ENCODE measurements at regions not wholly inside any gene's neighbourhood (a gene's known extent, or its start where the extent isn't known, plus 50 kb on each side); places are given as distances from the start of the nearest gene placed in this dataset.

GRCh38 chr10:26944261-26944882, 83.6 kb upstream of the ABI1 start:
- no peak for TF ChIP-seq REST (IDR thresholded peaks at IDR 0.05; ENCODE audit: insufficient replicate concordance, low read depth)
- no peak for TF ChIP-seq POLR2AphosphoS5 (IDR thresholded peaks at IDR 0.05; ENCODE audit: low read depth)
- no peak for TF ChIP-seq GABPA (IDR thresholded peaks at IDR 0.05; ENCODE audit: low read depth)
- no peak for TF ChIP-seq CTCF (IDR thresholded peaks at IDR 0.05; ENCODE audit: insufficient read depth, low read length)
- no peak for TF ChIP-seq SPI1 (IDR thresholded peaks at IDR 0.05; ENCODE audit: borderline replicate concordance, low read depth)
- DNase-seq (ENCODE audit: low read depth in 1 of 2, low spot score in 1 of 2) = no peak
- H3K4me3 ChIP-seq (replicated peaks; ENCODE audit: insufficient read depth, low read length) = no peak overlapping the region
- no peaks in the 10 kb centered on the region for H3K27me3 ChIP-seq (ENCODE audit: insufficient read depth, poor library complexity, severe bottlenecking)
- H3K27ac ChIP-seq (replicated peaks) = no peak overlapping the region

- Histone ChIP-seq H3K27ac (replicated peaks) (no peak overlapping the region), H3K4me3 (replicated peaks; ENCODE audit: insufficient read depth, low read length) (no peak overlapping the region), H3K27me3 (ENCODE audit: insufficient read depth, poor library complexity, severe bottlenecking) (no peaks in the 10 kb centered on the region)
- no peak for DNase-seq (ENCODE audit: low read depth in 1 of 2, low spot score in 1 of 2)
- TF ChIP-seq CTCF (IDR thresholded peaks at IDR 0.05; ENCODE audit: insufficient read depth, low read length) (no peak), POLR2AphosphoS5 (IDR thresholded peaks at IDR 0.05; ENCODE audit: low read depth) (no peak), SPI1 (IDR thresholded peaks at IDR 0.05; ENCODE audit: borderline replicate concordance, low read depth) (no peak), GABPA (IDR thresholded peaks at IDR 0.05; ENCODE audit: low read depth) (no peak), REST (IDR thresholded peaks at IDR 0.05; ENCODE audit: insufficient replicate concordance, low read depth) (no peak)
These were observed 79.2 kb upstream of the ABI1 start for GRCh38 chr10:26939962-26940354.

GRCh38 chr10:26939290-26939961, 78.7 kb upstream of the ABI1 start:
- TF ChIP-seq CTCF (IDR thresholded peaks at IDR 0.05; ENCODE audit: insufficient read depth, low read length) (no peak), REST (IDR thresholded peaks at IDR 0.05; ENCODE audit: insufficient replicate concordance, low read depth) (no peak), POLR2AphosphoS5 (IDR thresholded peaks at IDR 0.05; ENCODE audit: low read depth) (no peak), SPI1 (IDR thresholded peaks at IDR 0.05; ENCODE audit: borderline replicate concordance, low read depth) (no peak)
- Histone ChIP-seq H3K27ac (replicated peaks) (no peak overlapping the region), H3K27me3 (ENCODE audit: insufficient read depth, poor library complexity, severe bottlenecking) (no peaks in the 10 kb centered on the region), H3K4me3 (replicated peaks; ENCODE audit: insufficient read depth, low read length) (no peak overlapping the region)
- no peak for DNase-seq (ENCODE audit: low read depth in 1 of 2, low spot score in 1 of 2)
